WTC11 (cell line): ENCODE measurements at regions not wholly inside any gene's neighbourhood (a gene's known extent, or its start where the extent isn't known, plus 50 kb on each side); places are given as distances from the start of the nearest gene placed in this dataset.

Source experiments
- ATAC-seq: fragments of 200-7000 bp; cut with Tn5 transposase; 2 replicates; pipeline ENCODE4 v1.10.0; 2021; ENCODE audit warnings: mild to moderate bottlenecking, moderate library complexity
- CTCF ChIA-PET: fragments of 300-600 bp; sonication (Branson Sonifier 250); formaldehyde crosslinking; loops from one replicate; lab custom pipeline; 2021; ENCODE audit warnings: antibody characterized with exemption; lab: Charles Lee
- POLR2A ChIA-PET: fragments of 350-600 bp; sonication (Branson Sonifier 250); formaldehyde crosslinking; loops from one replicate; lab custom pipeline; 2021; ENCODE audit warnings: antibody characterized with exemption; lab: Charles Lee
- DNase-seq: peaks from one replicate; pipeline ENCODE4 v3.0.0; 2021; ENCODE audit warnings: low spot score
- H3K27ac Mint-ChIP-seq: 2 replicates; pipeline ENCODE4 v1.8.0; 2021; ENCODE audit warnings: mixed read lengths
- H3K27me3 Mint-ChIP-seq: 2 replicates; pipeline ENCODE4 v1.8.0; 2021; ENCODE audit warnings: low read depth, mild to moderate bottlenecking, moderate library complexity, mixed read lengths
- H3K36me3 Mint-ChIP-seq: 2 replicates; pipeline ENCODE4 v1.8.0; 2021; ENCODE audit warnings: mixed read lengths
- H3K4me1 Mint-ChIP-seq: 2 replicates; pipeline ENCODE4 v1.8.0; 2022; ENCODE audit warnings: mixed read lengths
- H3K4me3 Mint-ChIP-seq: 2 replicates; pipeline ENCODE4 v1.8.0; 2021; ENCODE audit warnings: mild to moderate bottlenecking, moderate library complexity, mixed read lengths
- H3K9me3 Mint-ChIP-seq: 2 replicates; pipeline ENCODE4 v1.8.0; 2021; ENCODE audit warnings: mixed read lengths
- ARID4B ChIP-seq: sonication (generic); formaldehyde crosslinking; IDR thresholded peaks from 2 replicates; pipeline ENCODE4 v1.8.0; 2023; ENCODE audit warnings: missing genetic modification reagents, mild to moderate bottlenecking, borderline replicate concordance
- ATF1 ChIP-seq: sonication (generic); formaldehyde crosslinking; IDR thresholded peaks from 2 replicates; pipeline ENCODE4 v1.8.1; 2023; ENCODE audit warnings: mild to moderate bottlenecking, moderate library complexity, missing genetic modification reagents
- ATF3 ChIP-seq: sonication (generic); formaldehyde crosslinking; conservative IDR thresholded peaks from 2 replicates; pipeline ENCODE4 v1.8.1; 2022; ENCODE audit warnings: mild to moderate bottlenecking, missing genetic modification reagents
- ATF6 ChIP-seq: sonication (generic); formaldehyde crosslinking; IDR thresholded peaks from 2 replicates; pipeline ENCODE4 v1.8.1; 2023; ENCODE audit warnings: mild to moderate bottlenecking, missing genetic modification reagents
- CDX4 ChIP-seq: fragments of 250-450 bp; sonication (Bioruptor Pico); IDR thresholded peaks from 2 replicates; pipeline ENCODE4 v1.9.0; 2021; ENCODE audit warnings: moderate library complexity, mild to moderate bottlenecking, inconsistent platforms, borderline replicate concordance
- CREM ChIP-seq: sonication (generic); formaldehyde crosslinking; IDR thresholded peaks from 2 replicates; pipeline ENCODE4 v1.8.1; 2022; ENCODE audit warnings: mild to moderate bottlenecking, missing genetic modification reagents, moderate library complexity
- GABPB1 ChIP-seq: sonication (generic); formaldehyde crosslinking; IDR thresholded peaks from 2 replicates; pipeline ENCODE4 v1.8.1; 2023; ENCODE audit warnings: mild to moderate bottlenecking, missing genetic modification reagents
- IRF2 ChIP-seq: sonication (generic); formaldehyde crosslinking; IDR thresholded peaks from 2 replicates; pipeline ENCODE4 v1.8.0; 2022; ENCODE audit warnings: low read depth, missing genetic modification reagents, borderline replicate concordance
- NR1H2 ChIP-seq: sonication (generic); formaldehyde crosslinking; IDR thresholded peaks from 2 replicates; pipeline ENCODE4 v1.9.0; 2021; ENCODE audit warnings: mild to moderate bottlenecking, moderate library complexity, missing genetic modification reagents
- SMAD3 ChIP-seq: sonication (generic); formaldehyde crosslinking; IDR thresholded peaks from 2 replicates; pipeline ENCODE4 v1.8.0; 2022; ENCODE audit warnings: missing genetic modification reagents, mild to moderate bottlenecking, borderline replicate concordance
- USF1 ChIP-seq: sonication (generic); formaldehyde crosslinking; IDR thresholded peaks from 2 replicates; pipeline ENCODE4 v1.8.0; 2022; ENCODE audit warnings: mild to moderate bottlenecking, missing genetic modification reagents
- ZNF281 ChIP-seq: sonication (generic); formaldehyde crosslinking; IDR thresholded peaks from 2 replicates; pipeline ENCODE4 v1.8.0; 2023; ENCODE audit warnings: mild to moderate bottlenecking, missing genetic modification reagents
- TF ChIP-seq, protein P1 (sequence below): sonication (generic); formaldehyde crosslinking; IDR thresholded peaks from 2 replicates; pipeline ENCODE4 v1.8.1; 2022; ENCODE audit warnings: low read depth, mild to moderate bottlenecking, moderate library complexity, missing genetic modification reagents, borderline replicate concordance
- TF ChIP-seq, protein P2 (sequence below): sonication (generic); formaldehyde crosslinking; IDR thresholded peaks from 2 replicates; pipeline ENCODE4 v1.8.1; 2023; ENCODE audit warnings: mild to moderate bottlenecking, missing genetic modification reagents, moderate library complexity

DNA sequence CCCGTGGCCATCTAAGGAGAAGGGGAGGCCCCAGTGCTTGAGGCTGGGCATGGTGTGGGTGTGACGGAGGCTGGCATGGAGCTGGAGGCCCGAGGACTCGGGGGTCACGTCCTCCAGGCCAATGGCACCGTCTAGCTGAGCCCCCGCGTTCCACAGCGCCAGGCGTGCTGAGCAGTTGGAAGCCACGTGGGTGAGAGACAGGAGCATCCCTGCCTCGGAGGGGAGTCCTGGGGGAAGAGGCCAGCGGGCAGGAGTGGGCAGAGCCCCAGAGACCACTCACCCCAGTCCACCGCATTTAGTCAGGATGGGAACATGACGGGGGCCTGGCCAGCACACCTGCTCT lies 78.8 kb downstream of the RMI2 start (continued):
- TF ChIP-seq, protein P1, sequence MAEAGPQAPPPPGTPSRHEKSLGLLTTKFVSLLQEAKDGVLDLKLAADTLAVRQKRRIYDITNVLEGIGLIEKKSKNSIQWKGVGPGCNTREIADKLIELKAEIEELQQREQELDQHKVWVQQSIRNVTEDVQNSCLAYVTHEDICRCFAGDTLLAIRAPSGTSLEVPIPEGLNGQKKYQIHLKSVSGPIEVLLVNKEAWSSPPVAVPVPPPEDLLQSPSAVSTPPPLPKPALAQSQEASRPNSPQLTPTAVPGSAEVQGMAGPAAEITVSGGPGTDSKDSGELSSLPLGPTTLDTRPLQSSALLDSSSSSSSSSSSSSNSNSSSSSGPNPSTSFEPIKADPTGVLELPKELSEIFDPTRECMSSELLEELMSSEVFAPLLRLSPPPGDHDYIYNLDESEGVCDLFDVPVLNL: no peak
- no peak for TF ChIP-seq ARID4B

GRCh38 chr16:11425140-11425539 lies 79.9 kb downstream of the RMI2 start:
- no peak overlapping the region for H3K27ac Mint-ChIP-seq
- TF ChIP-seq ATF1 (no peak), GABPB1 (no peak), ZNF281 (CRISPR knock-in tag) (no peak)
- TF ChIP-seq, protein P1: no peak
- ATAC-seq (peak; percentile 75), DNase-seq (no peak)
- no peaks in the 10 kb centered on the region for H3K27me3 Mint-ChIP-seq
- ChIA-PET POLR2A (interaction anchor here (1.0 kb wide), 1 partner anchor 211 kb away, joined by 3 read pairs; no protein-coding TSS in a partner anchor), CTCF (interaction anchor here (0.9 to 2.6 kb wide), 9 partner anchors 11 to 211 kb away, joined by 3 to 20 read pairs (median 4); no protein-coding TSS in a partner anchor)
- H3K36me3 Mint-ChIP-seq: no peaks in the 10 kb centered on the region
- H3K4me1 Mint-ChIP-seq: peaks cover 15% of the 10 kb centered on the region
- H3K4me3 Mint-ChIP-seq: no peak overlapping the region
- no peaks in the 10 kb centered on the region for H3K9me3 Mint-ChIP-seq

DNA sequence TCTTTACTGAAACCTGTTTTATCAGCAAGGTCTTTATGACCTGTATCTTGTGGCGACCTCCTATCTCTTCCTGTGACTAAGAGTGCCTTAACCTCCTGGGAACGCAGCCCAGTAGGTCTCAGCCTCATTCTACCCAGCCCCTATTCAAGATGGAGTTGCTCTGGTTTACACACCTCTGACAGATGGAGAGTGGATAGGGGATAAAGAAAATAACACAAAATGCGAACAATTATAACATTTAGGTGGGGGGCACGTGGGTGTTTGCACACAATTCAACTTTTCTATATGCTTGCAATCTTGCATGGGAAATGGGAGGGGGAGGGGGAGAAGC lies 83.3 kb downstream of the RMI2 start:
- Mint-ChIP-seq H3K9me3 (no peaks in the 10 kb centered on the region), H3K36me3 (no peaks in the 10 kb centered on the region), H3K4me3 (no peak overlapping the region), H3K27ac (peak overlapping the region; percentile 51), H3K4me1 (peaks cover 15% of the 10 kb centered on the region), H3K27me3 (no peaks in the 10 kb centered on the region)
- no peak for TF ChIP-seq NR1H2 (CRISPR knock-in tag)
- no peak for TF ChIP-seq CDX4 (CRISPR knock-in tag)
- TF ChIP-seq, protein P2, sequence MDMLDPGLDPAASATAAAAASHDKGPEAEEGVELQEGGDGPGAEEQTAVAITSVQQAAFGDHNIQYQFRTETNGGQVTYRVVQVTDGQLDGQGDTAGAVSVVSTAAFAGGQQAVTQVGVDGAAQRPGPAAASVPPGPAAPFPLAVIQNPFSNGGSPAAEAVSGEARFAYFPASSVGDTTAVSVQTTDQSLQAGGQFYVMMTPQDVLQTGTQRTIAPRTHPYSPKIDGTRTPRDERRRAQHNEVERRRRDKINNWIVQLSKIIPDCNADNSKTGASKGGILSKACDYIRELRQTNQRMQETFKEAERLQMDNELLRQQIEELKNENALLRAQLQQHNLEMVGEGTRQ: no peak
- TF ChIP-seq IRF2 (CRISPR knock-in tag): no peak
- no peak for TF ChIP-seq CREM (CRISPR knock-in tag)
- no peak for TF ChIP-seq ATF3
- TF ChIP-seq ATF6: no peak
- no peak for TF ChIP-seq SMAD3 (CRISPR knock-in tag)
- no peak for TF ChIP-seq USF1
- DNase-seq (no peak), ATAC-seq (no peak)
- ChIA-PET POLR2A (no interaction called here), CTCF (no interaction called here)
